SK-N-SH (cell line): ENCODE measurements at regions not wholly inside any gene's neighbourhood (a gene's known extent, or its start where the extent isn't known, plus 50 kb on each side); places are given as distances from the start of the nearest gene placed in this dataset.

Experiments
- CTCF ChIA-PET: fragments of 300-600, 350-600 bp; formaldehyde crosslinking; extraction: SDS; loops from one replicate; lab custom pipeline; 2021; lab: Yijun Ruan, JAX
- POLR2A ChIA-PET: fragments of 350-600 bp; sonication (Branson Sonifier 250); formaldehyde crosslinking; extraction: SDS; loops from one replicate; lab custom pipeline; 2020; ENCODE audit warnings: antibody characterized with exemption, inconsistent platforms; lab: Yijun Ruan, JAX
- DNase-seq: peaks from one replicate; pipeline ENCODE4 v3.0.0; 2012
- H2AFZ ChIP-seq: fragments of 200-600 bp; sonication (generic); 2 replicates; pipeline ENCODE4 v1.8.1; 2016; ENCODE audit warnings: antibody characterized with exemption, mild to moderate bottlenecking, low read depth
- H3F3A ChIP-seq: fragments of 200-600 bp; sonication (generic); replicated peaks from 2 replicates; pipeline ENCODE3; 2016; ENCODE audit warnings: antibody characterized with exemption, mild to moderate bottlenecking; ENCODE audit not compliant: insufficient read depth
- H3K27ac ChIP-seq, 2 experiments: fragments of 200-500 bp in 1 of 2; fragments of 200-600 bp in 1 of 2; sonication (Bioruptor generic) in 1 of 2; sonication (generic), shearing (Covaris generic) in 1 of 2; 2 replicates each; pipeline versions ENCODE4 v1.5.1 to v1.6.1; 2014 to 2016; ENCODE audit warnings: low read depth in 2 of 2, inconsistent platforms in 1 of 2, low read length in 1 of 2, mild to moderate bottlenecking in 1 of 2, mixed read lengths in 1 of 2
- H3K27me3 ChIP-seq: fragments of 200-600 bp; sonication (generic), shearing (Covaris generic); 2 replicates; pipeline ENCODE4 v1.6.1; 2016; ENCODE audit warnings: mixed run types; ENCODE audit not compliant: insufficient read depth
- H3K36me3 ChIP-seq, 2 experiments: fragments of 200-500 bp in 1 of 2; fragments of 200-600 bp in 1 of 2; sonication (Bioruptor generic) in 1 of 2; sonication (generic) in 1 of 2; replicated peaks in 1 of 2; 2 replicates each; pipeline versions ENCODE3 to v1.5.1; 2014 to 2016; ENCODE audit warnings: low read length in 1 of 2, mild to moderate bottlenecking in 1 of 2; ENCODE audit not compliant: insufficient read depth in 2 of 2, control insufficient read depth in 1 of 2
- H3K4me1 ChIP-seq, 2 experiments: fragments of 200-500 bp in 1 of 2; fragments of 200-600 bp in 1 of 2; sonication (Bioruptor generic) in 1 of 2; sonication (generic), shearing (Covaris generic) in 1 of 2; 2 replicates each; pipeline versions ENCODE4 v1.5.1 to v1.6.1; 2014 to 2016; ENCODE audit warnings: low read depth in 1 of 2, low read length in 1 of 2, mixed run types in 1 of 2; ENCODE audit not compliant: insufficient read depth in 2 of 2, control insufficient read depth in 1 of 2
- H3K4me2 ChIP-seq: fragments of 200-600 bp; sonication (generic), shearing (Covaris generic); 2 replicates; pipeline ENCODE4 v1.6.1; 2017; ENCODE audit warnings: mixed run types
- H3K4me3 ChIP-seq, 2 experiments: fragments of 200-500 bp in 1 of 2; fragments of 200-600 bp in 1 of 2; sonication (Bioruptor generic) in 1 of 2; sonication (generic), shearing (Covaris generic) in 1 of 2; 2 replicates each; pipeline versions ENCODE4 v1.5.1 to v1.8.1; 2014 to 2016; ENCODE audit warnings: low read depth in 2 of 2, inconsistent platforms in 1 of 2, low read length in 1 of 2, mild to moderate bottlenecking in 1 of 2, mixed read lengths in 1 of 2, moderate library complexity in 1 of 2
- H3K79me2 ChIP-seq: fragments of 200-600 bp; sonication (generic); 2 replicates; pipeline ENCODE4 v1.8.1; 2017; ENCODE audit warnings: mild to moderate bottlenecking; ENCODE audit not compliant: insufficient read depth
- H3K9ac ChIP-seq: fragments of 200-600 bp; sonication (generic); 2 replicates; pipeline ENCODE4 v1.6.1; 2017; ENCODE audit warnings: mixed run types
- H3K9me2 ChIP-seq: fragments of 200-600 bp; sonication (generic); 2 replicates; pipeline ENCODE4 v1.6.1; 2017; ENCODE audit warnings: mixed run types
- H3K9me3 ChIP-seq: fragments of 200-600 bp; sonication (generic); 2 replicates; pipeline ENCODE4 v1.6.1; 2017; ENCODE audit warnings: mixed run types, mild to moderate bottlenecking, moderate library complexity
- H4K20me1 ChIP-seq: fragments of 200-600 bp; sonication (generic); 2 replicates; pipeline ENCODE4 v1.6.1; 2017; ENCODE audit warnings: mild to moderate bottlenecking, mixed run types; ENCODE audit not compliant: insufficient read depth
- CHD2 ChIP-seq: fragments of 150-350 bp; IDR thresholded peaks from 2 replicates; pipeline ENCODE4 v1.6.1; 2018; ENCODE audit warnings: low read length; ENCODE audit not compliant: partially characterized antibody
- CTCF ChIP-seq: fragments of 200-600 bp; sonication (generic); IDR thresholded peaks from 2 replicates; pipeline ENCODE4 v1.6.1; 2017; ENCODE audit warnings: antibody characterized with exemption, mild to moderate bottlenecking, moderate library complexity
- ELF1 ChIP-seq: IDR thresholded peaks from 2 replicates; pipeline ENCODE4 v1.4.0; 2012
- GATA2 ChIP-seq: sonication (generic); formaldehyde crosslinking; IDR thresholded peaks from 2 replicates; pipeline ENCODE4 v1.5.0; 2020; ENCODE audit warnings: mild to moderate bottlenecking, missing genetic modification reagents
- MAX ChIP-seq: IDR thresholded peaks from 2 replicates; pipeline ENCODE4 v1.4.0; 2012; ENCODE audit warnings: low read depth
- NRF1 ChIP-seq: IDR thresholded peaks from 2 replicates; pipeline ENCODE4 v1.6.1; 2012; ENCODE audit warnings: low read depth, mild to moderate bottlenecking, low read length
- PBX3 ChIP-seq: IDR thresholded peaks from 2 replicates; pipeline ENCODE4; 2012
- REST ChIP-seq: IDR thresholded peaks from 2 replicates; pipeline ENCODE4 v1.6.1; 2012; ENCODE audit warnings: mild to moderate bottlenecking, low read depth, low read length, moderate library complexity
- TAF1 ChIP-seq: IDR thresholded peaks from 2 replicates; pipeline ENCODE4 v1.6.1; 2012; ENCODE audit warnings: low read depth, mild to moderate bottlenecking, low read length, moderate library complexity, borderline replicate concordance
- YY1 ChIP-seq: IDR thresholded peaks from 2 replicates; pipeline ENCODE4 v1.4.0; 2012; ENCODE audit warnings: low read depth, mild to moderate bottlenecking
- WGBS: methylation state at CpG from one replicate; pipeline ENCODE4 v1.1.6; 2017; ENCODE audit warnings: low lambda C conversion rate; 5-methylcytosine and 5-hydroxymethylcytosine counted together
- TF ChIP-seq, protein P1 (sequence below): fragments of 150-350 bp; IDR thresholded peaks from 2 replicates; pipeline ENCODE4 v1.6.1; 2017; ENCODE audit warnings: antibody characterized with exemption, low read length, low read depth, borderline replicate concordance
- TF ChIP-seq, protein P2 (sequence below): IDR thresholded peaks from 2 replicates; pipeline ENCODE4 v1.4.0; 2012; ENCODE audit warnings: low read depth, borderline replicate concordance

GRCh38 chr21:27132266-27132665, 165.4 kb upstream of the ADAMTS5 start:
- Histone ChIP-seq H3K27ac (no peak overlapping the region), H3K9ac (no peak overlapping the region), H3K27me3 (no peaks in the 10 kb centered on the region), H3K79me2 (no peaks in the 10 kb centered on the region), H3K36me3 (no peaks in the 10 kb centered on the region), H3K4me1 (peaks cover 0 to 9% of the 10 kb centered on the region in 2 experiments; a peak in 2 of 4 replicates), H4K20me1 (no peaks in the 10 kb centered on the region), H3K9me3 (no peaks in the 10 kb centered on the region), H3K9me2 (no peaks in the 10 kb centered on the region), H3K4me3 (no peak overlapping the region), H2AFZ (no peak overlapping the region), H3F3A (no peaks in the 10 kb centered on the region), H3K4me2 (no peak overlapping the region)
- TF ChIP-seq, protein P1, sequence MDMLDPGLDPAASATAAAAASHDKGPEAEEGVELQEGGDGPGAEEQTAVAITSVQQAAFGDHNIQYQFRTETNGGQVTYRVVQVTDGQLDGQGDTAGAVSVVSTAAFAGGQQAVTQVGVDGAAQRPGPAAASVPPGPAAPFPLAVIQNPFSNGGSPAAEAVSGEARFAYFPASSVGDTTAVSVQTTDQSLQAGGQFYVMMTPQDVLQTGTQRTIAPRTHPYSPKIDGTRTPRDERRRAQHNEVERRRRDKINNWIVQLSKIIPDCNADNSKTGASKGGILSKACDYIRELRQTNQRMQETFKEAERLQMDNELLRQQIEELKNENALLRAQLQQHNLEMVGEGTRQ = no peak
- TF ChIP-seq PBX3 (no peak), ELF1 (no peak)
- ChIA-PET POLR2A (no interaction called here), CTCF (no interaction called here)
- no peak for DNase-seq
- WGBS = 82% methylated on average over 2 of the region's 2 CpGs

DNA sequence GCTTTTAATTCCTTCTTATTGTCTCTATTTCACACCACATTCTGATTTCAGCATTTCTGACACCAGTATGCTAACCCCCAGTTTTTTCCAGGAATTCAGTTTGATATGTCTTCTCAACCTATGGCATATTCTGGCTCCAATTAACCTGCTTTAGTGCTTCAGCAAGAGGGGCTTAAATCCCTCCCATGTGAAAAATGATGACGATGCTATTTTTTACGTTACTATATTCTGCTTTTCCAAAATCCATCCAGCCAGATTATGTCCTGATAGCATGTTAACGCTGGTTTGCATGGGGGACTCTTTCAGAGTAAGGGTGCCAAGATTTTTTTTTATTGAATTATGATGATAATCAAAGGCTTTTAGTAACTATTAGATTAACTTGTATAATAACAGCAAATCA, 163.3 kb upstream of the ADAMTS5 start:
- POLR2A ChIA-PET = no interaction called here
- Histone ChIP-seq H3K79me2 (no peaks in the 10 kb centered on the region), H3K9me3 (no peaks in the 10 kb centered on the region), H3K27me3 (no peaks in the 10 kb centered on the region), H3K9me2 (no peaks in the 10 kb centered on the region), H3K4me3 (no peak overlapping the region), H3K4me2 (no peak overlapping the region), H2AFZ (no peak overlapping the region), H3K27ac (no peak overlapping the region), H3K36me3 (no peaks in the 10 kb centered on the region), H3K4me1 (peaks cover 0 to 9% of the 10 kb centered on the region in 2 experiments; a peak in 2 of 4 replicates), H3F3A (no peaks in the 10 kb centered on the region), H3K9ac (no peak overlapping the region), H4K20me1 (no peaks in the 10 kb centered on the region)
- WGBS = 28% methylated on average over 3 of the region's 3 CpGs
- DNase-seq = no peak
- no peak for TF ChIP-seq YY1
- TF ChIP-seq GATA2 (CRISPR knock-in tag) = no peak
- CTCF ChIA-PET = no interaction called here

DNA sequence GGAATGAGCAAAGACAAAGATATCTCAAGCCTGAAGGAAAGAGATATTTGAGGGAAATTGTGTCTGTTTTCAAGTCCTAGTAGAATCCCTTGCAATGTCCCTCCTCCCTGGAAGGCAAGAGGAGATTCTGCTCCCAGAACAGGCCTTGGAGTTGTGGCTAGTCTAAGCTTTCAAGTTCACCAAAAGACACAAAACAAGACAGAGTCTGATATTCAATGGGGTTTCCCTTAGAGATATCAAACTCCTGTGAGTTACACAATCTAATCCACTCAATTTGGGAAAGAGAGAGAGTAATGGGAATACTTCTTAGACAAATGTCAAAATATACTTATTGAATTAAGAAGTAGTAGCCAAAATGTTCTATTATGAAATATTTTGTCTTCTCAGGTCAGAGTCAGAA, 162.8 kb upstream of the ADAMTS5 start:
- H3K4me3 ChIP-seq = no peak overlapping the region
- no peaks in the 10 kb centered on the region for H3K79me2 ChIP-seq
- H3K9me3 ChIP-seq = no peaks in the 10 kb centered on the region
- no peak for DNase-seq
- H3K4me2 ChIP-seq = no peak overlapping the region
- H3F3A ChIP-seq = no peaks in the 10 kb centered on the region
- ChIA-PET CTCF (no interaction called here), POLR2A (no interaction called here)
- no peaks in the 10 kb centered on the region for H3K36me3 ChIP-seq
- H3K4me1 ChIP-seq = peaks cover 0 to 6% of the 10 kb centered on the region in 2 experiments; a peak in 2 of 4 replicates
- H3K27me3 ChIP-seq = no peaks in the 10 kb centered on the region
- no peaks in the 10 kb centered on the region for H4K20me1 ChIP-seq
- no peak overlapping the region for H3K9ac ChIP-seq
- no peak overlapping the region for H2AFZ ChIP-seq
- H3K9me2 ChIP-seq = no peaks in the 10 kb centered on the region
- no peak overlapping the region for H3K27ac ChIP-seq
- TF ChIP-seq CHD2 (no peak), MAX (no peak), REST (no peak), CTCF (no peak), NRF1 (no peak), TAF1 (no peak)
- TF ChIP-seq, protein P2, sequence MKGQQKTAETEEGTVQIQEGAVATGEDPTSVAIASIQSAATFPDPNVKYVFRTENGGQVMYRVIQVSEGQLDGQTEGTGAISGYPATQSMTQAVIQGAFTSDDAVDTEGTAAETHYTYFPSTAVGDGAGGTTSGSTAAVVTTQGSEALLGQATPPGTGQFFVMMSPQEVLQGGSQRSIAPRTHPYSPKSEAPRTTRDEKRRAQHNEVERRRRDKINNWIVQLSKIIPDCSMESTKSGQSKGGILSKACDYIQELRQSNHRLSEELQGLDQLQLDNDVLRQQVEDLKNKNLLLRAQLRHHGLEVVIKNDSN = no peak
